ENCODE measurements at regions not wholly inside any gene's neighbourhood (a gene's known extent, or its start where the extent isn't known, plus 50 kb on each side); places are given as distances from the start of the nearest gene placed in this dataset.

DNA sequence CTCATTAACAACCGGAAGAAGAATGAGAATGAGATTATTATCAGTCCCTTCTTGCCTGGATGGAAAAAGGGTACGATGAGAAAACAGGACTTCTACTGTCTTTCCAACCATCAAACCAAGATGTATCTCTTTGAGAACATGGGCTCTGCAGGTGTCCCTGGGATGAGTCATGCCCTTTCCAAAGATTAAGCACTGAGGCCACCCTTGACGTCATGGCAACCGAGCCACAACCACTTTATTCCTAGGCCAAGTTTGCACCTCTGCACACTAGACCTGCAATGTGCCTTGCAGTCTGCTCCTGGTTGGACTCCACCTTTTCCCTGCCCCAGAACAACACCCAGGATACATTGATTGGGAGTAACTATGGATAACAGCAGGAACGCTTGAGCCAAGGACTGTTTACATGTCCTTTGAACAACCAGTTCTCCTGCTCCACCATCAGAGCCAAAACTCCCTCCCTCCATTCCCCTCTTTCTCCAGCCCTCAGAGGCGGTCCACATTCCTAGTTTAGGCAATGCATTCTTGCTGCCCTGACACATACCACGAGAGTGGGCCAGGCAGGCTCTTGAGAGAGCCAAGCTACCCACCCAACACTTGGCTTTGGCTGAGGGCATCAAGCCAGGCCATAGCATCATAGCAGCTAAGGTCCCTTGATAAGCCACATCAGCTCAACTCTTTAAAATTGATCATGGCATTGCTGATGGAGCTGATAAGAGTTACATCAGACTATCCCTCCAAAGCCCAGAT is 310.7 kb downstream of the TNS1 start:
- H3K79me2 ChIP-seq (ENCODE audit: insufficient read depth, low read length), result no peaks in the 10 kb centered on the region
- no peaks in the 10 kb centered on the region for H3K36me3 ChIP-seq (replicated peaks in 1 of 2; ENCODE audit: control insufficient read depth in 1 of 2, insufficient read depth in 2 of 2, low read length in 2 of 2)
- no peaks in the 10 kb centered on the region for H3K27me3 ChIP-seq (ENCODE audit: control insufficient read depth in 2 of 2, insufficient read depth in 2 of 2, low read length in 2 of 2)
- no peak overlapping the region for H3K4me2 ChIP-seq (replicated peaks; ENCODE audit: extremely low read depth, low read length, poor library complexity, severe bottlenecking)
- no peaks in the 10 kb centered on the region for H4K20me1 ChIP-seq (ENCODE audit: insufficient read depth, low read length)
- no peaks in the 10 kb centered on the region for H3K4me1 Mint-ChIP-seq
- TF ChIP-seq, protein P1, sequence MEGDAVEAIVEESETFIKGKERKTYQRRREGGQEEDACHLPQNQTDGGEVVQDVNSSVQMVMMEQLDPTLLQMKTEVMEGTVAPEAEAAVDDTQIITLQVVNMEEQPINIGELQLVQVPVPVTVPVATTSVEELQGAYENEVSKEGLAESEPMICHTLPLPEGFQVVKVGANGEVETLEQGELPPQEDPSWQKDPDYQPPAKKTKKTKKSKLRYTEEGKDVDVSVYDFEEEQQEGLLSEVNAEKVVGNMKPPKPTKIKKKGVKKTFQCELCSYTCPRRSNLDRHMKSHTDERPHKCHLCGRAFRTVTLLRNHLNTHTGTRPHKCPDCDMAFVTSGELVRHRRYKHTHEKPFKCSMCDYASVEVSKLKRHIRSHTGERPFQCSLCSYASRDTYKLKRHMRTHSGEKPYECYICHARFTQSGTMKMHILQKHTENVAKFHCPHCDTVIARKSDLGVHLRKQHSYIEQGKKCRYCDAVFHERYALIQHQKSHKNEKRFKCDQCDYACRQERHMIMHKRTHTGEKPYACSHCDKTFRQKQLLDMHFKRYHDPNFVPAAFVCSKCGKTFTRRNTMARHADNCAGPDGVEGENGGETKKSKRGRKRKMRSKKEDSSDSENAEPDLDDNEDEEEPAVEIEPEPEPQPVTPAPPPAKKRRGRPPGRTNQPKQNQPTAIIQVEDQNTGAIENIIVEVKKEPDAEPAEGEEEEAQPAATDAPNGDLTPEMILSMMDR (IDR thresholded peaks at IDR 0.05), result no peak
- H3K9me3 ChIP-seq (replicated peaks in 1 of 2; ENCODE audit: control insufficient read depth in 1 of 2, insufficient read depth in 1 of 2, low read length in 2 of 2), result no peaks in the 10 kb centered on the region
- H3K9ac ChIP-seq (ENCODE audit: insufficient read depth, low read length, poor library complexity, severe bottlenecking), result no peak overlapping the region
- no peak overlapping the region for H2AFZ ChIP-seq (ENCODE audit: insufficient read depth, low read depth, low read length, poor library complexity, severe bottlenecking)
- peaks cover 0 to 8% (median 6%) of the 10 kb centered on the region in 3 donors for H3K27me3 Mint-ChIP-seq (ENCODE audit: low read depth in 3 of 3)
- no peak overlapping the region for H3K4me3 ChIP-seq (replicated peaks in 1 of 3; ENCODE audit: low read depth in 2 of 3, low read length in 3 of 3)
- no peaks in the 10 kb centered on the region for H3K36me3 Mint-ChIP-seq
- peaks cover 0 to 5% (median 0%) of the 10 kb centered on the region in 7 donors for H3K9me3 Mint-ChIP-seq
- no peak overlapping the region for H3K27ac ChIP-seq (ENCODE audit: low read depth in 1 of 2, low read length in 2 of 2)
- no peak for DNase-seq
- intact Hi-C loops (cut with micrococcal nuclease), result no loop called here
- no peak overlapping the region for H3K4me3 Mint-ChIP-seq
- peak overlapping the region in 1 of 7 donors; percentile 33 for H3K27ac Mint-ChIP-seq
- no peaks in the 10 kb centered on the region for H3K4me1 ChIP-seq (ENCODE audit: control insufficient read depth in 1 of 2, insufficient read depth in 2 of 2, low read length in 2 of 2)
- WGBS (ENCODE audit: insufficient coverage), result 87% methylated on average over 3 of the region's 7 CpGs

DNA sequence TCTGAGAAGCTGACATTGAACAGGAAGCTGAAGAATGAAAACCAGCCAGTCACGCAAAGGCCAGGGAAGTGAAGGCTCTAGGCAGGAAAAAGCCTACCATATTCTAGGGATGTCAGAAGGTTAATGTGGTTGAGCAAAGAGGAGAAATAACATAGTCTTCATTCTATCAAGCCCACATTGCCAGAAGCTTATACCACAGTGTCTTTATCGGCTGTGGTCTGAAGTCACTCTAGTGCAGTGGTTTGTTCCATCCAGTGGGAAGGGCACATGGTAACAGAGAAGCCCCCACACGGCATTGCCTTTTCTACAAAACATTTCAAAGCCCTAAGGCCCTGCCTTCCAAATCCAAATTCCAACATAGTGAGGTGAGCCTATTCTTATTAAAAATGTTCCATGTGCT is 311.3 kb downstream of the TNS1 start:
- H3K4me1 Mint-ChIP-seq, result no peaks in the 10 kb centered on the region
- no peaks in the 10 kb centered on the region for H3K36me3 ChIP-seq (replicated peaks in 1 of 2; ENCODE audit: control insufficient read depth in 1 of 2, insufficient read depth in 2 of 2, low read length in 2 of 2)
- H3K79me2 ChIP-seq (ENCODE audit: insufficient read depth, low read length), result no peaks in the 10 kb centered on the region
- H3K9me3 ChIP-seq (replicated peaks in 1 of 2; ENCODE audit: control insufficient read depth in 1 of 2, insufficient read depth in 1 of 2, low read length in 2 of 2), result no peaks in the 10 kb centered on the region
- H4K20me1 ChIP-seq (ENCODE audit: insufficient read depth, low read length), result no peaks in the 10 kb centered on the region
- WGBS (ENCODE audit: insufficient coverage), result no CpG with 5 or more reads among the region's 3 CpGs
- intact Hi-C loops (cut with micrococcal nuclease), result no loop called here
- H3K4me3 ChIP-seq (replicated peaks in 1 of 3; ENCODE audit: low read depth in 2 of 3, low read length in 3 of 3), result no peak overlapping the region
- H3K27ac Mint-ChIP-seq, result no peak overlapping the region
- no peak overlapping the region for H2AFZ ChIP-seq (ENCODE audit: insufficient read depth, low read depth, low read length, poor library complexity, severe bottlenecking)
- H3K9ac ChIP-seq (ENCODE audit: insufficient read depth, low read length, poor library complexity, severe bottlenecking), result no peak overlapping the region
- TF ChIP-seq, protein P1 (IDR thresholded peaks at IDR 0.05), result no peak
- peaks cover 0 to 5% (median 0%) of the 10 kb centered on the region in 7 donors for H3K9me3 Mint-ChIP-seq
- no peaks in the 10 kb centered on the region for H3K27me3 ChIP-seq (ENCODE audit: control insufficient read depth in 2 of 2, insufficient read depth in 2 of 2, low read length in 2 of 2)
- H3K36me3 Mint-ChIP-seq, result no peaks in the 10 kb centered on the region
- H3K27me3 Mint-ChIP-seq (ENCODE audit: low read depth in 3 of 3), result peaks cover 0 to 8% (median 6%) of the 10 kb centered on the region in 3 donors
- no peak overlapping the region for H3K4me3 Mint-ChIP-seq
- H3K4me1 ChIP-seq (ENCODE audit: control insufficient read depth in 1 of 2, insufficient read depth in 2 of 2, low read length in 2 of 2), result no peaks in the 10 kb centered on the region
- no peak for DNase-seq
- H3K4me2 ChIP-seq (replicated peaks; ENCODE audit: extremely low read depth, low read length, poor library complexity, severe bottlenecking), result no peak overlapping the region
- H3K27ac ChIP-seq (ENCODE audit: low read depth in 1 of 2, low read length in 2 of 2), result no peak overlapping the region

Data from CD14-positive monocyte (primary cell).